ENCODE measurements at regions not wholly inside any gene's neighbourhood (a gene's known extent, or its start where the extent isn't known, plus 50 kb on each side); places are given as distances from the start of the nearest gene placed in this dataset.

- no peak for TF ChIP-seq MAX (IDR thresholded peaks at IDR 0.05)
- no peak for TF ChIP-seq NFE2L2 (conservative IDR thresholded peaks at IDR 0.05; ENCODE audit: low read length)
- TF ChIP-seq HOXB13 (CRISPR knock-in tag; IDR thresholded peaks at IDR 0.05; ENCODE audit: low read depth): no peak
- TF ChIP-seq EP300 (IDR thresholded peaks at IDR 0.05): no peak
- no peak for TF ChIP-seq RFX5 (IDR thresholded peaks at IDR 0.05)
- no peak for TF ChIP-seq HOXA7 (CRISPR knock-in tag; IDR thresholded peaks at IDR 0.05)
- no peak for TF ChIP-seq ZFP36 (IDR thresholded peaks at IDR 0.05; ENCODE audit: borderline replicate concordance, partially characterized antibody)
- no peak for TF ChIP-seq MAFK (IDR thresholded peaks at IDR 0.05; ENCODE audit: partially characterized antibody)
- no peak for TF ChIP-seq GATA3 (IDR thresholded peaks at IDR 0.05; ENCODE audit: borderline replicate concordance)
- no peak for TF ChIP-seq NPAS2 (CRISPR knock-in tag; IDR thresholded peaks at IDR 0.05; ENCODE audit: borderline replicate concordance)
- no peak for TF ChIP-seq MYC (IDR thresholded peaks at IDR 0.05; ENCODE audit: borderline replicate concordance, low read length)
- TF ChIP-seq ESRRA (IDR thresholded peaks at IDR 0.05; ENCODE audit: borderline replicate concordance, low read length): no peak
- TF ChIP-seq ZC3H11A (IDR thresholded peaks at IDR 0.05): no peak
- TF ChIP-seq JUN (IDR thresholded peaks at IDR 0.05): no peak
- no peak for TF ChIP-seq RAD21 (conservative IDR thresholded peaks at IDR 0.05 in 1 of 2, IDR thresholded peaks at IDR 0.05 in 1 of 2)
- FAIRE-seq: no peak
- H3K4me3 ChIP-seq: no peak overlapping the region
- H3K27ac ChIP-seq: no peak overlapping the region
- H3K4me2 ChIP-seq: no peak overlapping the region
- 0% methylated on average over 3 of the region's 3 CpGs for WGBS (ENCODE audit: missing lambda C conversion rate)
- H3K9me3 ChIP-seq: no peaks in the 10 kb centered on the region
- ChIA-PET CTCF (interaction anchor here (0.8 to 7.1 kb wide), 4 partner anchors 10 to 33 kb away, joined by 4 to 32 read pairs (median 8); no protein-coding TSS in a partner anchor), POLR2A (no interaction called here)
- no peaks in the 10 kb centered on the region for H3K4me1 ChIP-seq
- no peak for ATAC-seq
- no peak for DNase-seq (ENCODE audit: low read depth in 1 of 2, low spot score in 1 of 2)
Observed at GRCh38 chr1:18564676-18565075, 66.0 kb upstream of the PAX7 start.

GRCh38 chr1:18565321-18565720 lies 65.3 kb upstream of the PAX7 start:
- POLR2A ChIA-PET: no interaction called here
- no peak for DNase-seq (ENCODE audit: low read depth in 1 of 2, low spot score in 1 of 2)

GRCh38 chr1:18568489-18568888 lies 62.2 kb upstream of the PAX7 start:
- CTCF ChIA-PET: interaction anchor here (0.9 to 7.1 kb wide), 3 partner anchors 10 to 268 kb away, joined by 3 to 32 read pairs (median 4); no protein-coding TSS in a partner anchor

More at GRCh38 chr1:18565321-18565720, 65.3 kb upstream of the PAX7 start:
- no peaks in the 10 kb centered on the region for H3K9me3 ChIP-seq
- no peak for FAIRE-seq
- H3K27ac ChIP-seq: no peak overlapping the region
- TF ChIP-seq KDM5A (IDR thresholded peaks at IDR 0.05): no peak
- no peak for TF ChIP-seq NFE2L2 (conservative IDR thresholded peaks at IDR 0.05; ENCODE audit: low read length)
- TF ChIP-seq CBX8 (IDR thresholded peaks at IDR 0.05): no peak
- TF ChIP-seq NR3C1 (IDR thresholded peaks at IDR 0.05): no peak
- no peak for TF ChIP-seq POLR2A (IDR thresholded peaks at IDR 0.05; ENCODE audit: low read length)
- TF ChIP-seq MAZ (IDR thresholded peaks at IDR 0.05; ENCODE audit: borderline replicate concordance, low read depth, low read length): no peak
- TF ChIP-seq FOSL2 (IDR thresholded peaks at IDR 0.05): no peak
- TF ChIP-seq FOSL2 (CRISPR knock-in tag; IDR thresholded peaks at IDR 0.05): no peak
- TF ChIP-seq BCL3 (IDR thresholded peaks at IDR 0.05): no peak
- TF ChIP-seq HEYL (CRISPR knock-in tag; IDR thresholded peaks at IDR 0.05): no peak
- TF ChIP-seq FOSB (CRISPR knock-in tag; IDR thresholded peaks at IDR 0.05): no peak
- TF ChIP-seq SREBF2 (IDR thresholded peaks at IDR 0.05): no peak
- no peak for TF ChIP-seq PHF8 (IDR thresholded peaks at IDR 0.05; ENCODE audit: borderline replicate concordance, low read depth)
- no peak for TF ChIP-seq TP53 (CRISPR knock-in tag; IDR thresholded peaks at IDR 0.05)
- no peak for TF ChIP-seq HDAC2 (IDR thresholded peaks at IDR 0.05)
- no peak for TF ChIP-seq TFCP2L1 (CRISPR knock-in tag; IDR thresholded peaks at IDR 0.05)
- no peak for TF ChIP-seq CHD2 (IDR thresholded peaks at IDR 0.05; ENCODE audit: low read length, partially characterized antibody)
- no peak for TF ChIP-seq HOXB13 (CRISPR knock-in tag; IDR thresholded peaks at IDR 0.05; ENCODE audit: low read depth)
- TF ChIP-seq SMC3 (IDR thresholded peaks at IDR 0.05): no peak
- no peak for ATAC-seq
- H3K4me1 ChIP-seq: no peaks in the 10 kb centered on the region
- no peak overlapping the region for H3K4me3 ChIP-seq
- CTCF ChIA-PET: interaction anchor here (1.9 to 7.1 kb wide), 2 partner anchors 10 to 16 kb away, joined by 6 to 32 read pairs; no protein-coding TSS in a partner anchor
- 0% methylated on average over 2 of the region's 2 CpGs for WGBS (ENCODE audit: missing lambda C conversion rate)
- H3K4me2 ChIP-seq: no peak overlapping the region

More at GRCh38 chr1:18568489-18568888, 62.2 kb upstream of the PAX7 start:
- 82% methylated on average over 2 of the region's 2 CpGs for WGBS (ENCODE audit: missing lambda C conversion rate)
- H3K9me3 ChIP-seq: no peaks in the 10 kb centered on the region
- ATAC-seq (no peak), FAIRE-seq (no peak), DNase-seq (ENCODE audit: low read depth in 1 of 2, low spot score in 1 of 2) (no peak)
- no peaks in the 10 kb centered on the region for H3K4me1 ChIP-seq
- TF ChIP-seq FOSL2 (IDR thresholded peaks at IDR 0.05): no peak
- TF ChIP-seq FOSL2 (CRISPR knock-in tag; IDR thresholded peaks at IDR 0.05): no peak
- TF ChIP-seq PBX3 (IDR thresholded peaks at IDR 0.05): no peak
- TF ChIP-seq HES2 (IDR thresholded peaks at IDR 0.05): no peak
- TF ChIP-seq MAFK (IDR thresholded peaks at IDR 0.05; ENCODE audit: partially characterized antibody): no peak
- TF ChIP-seq FOXS1 (CRISPR knock-in tag; IDR thresholded peaks at IDR 0.05): no peak
- TF ChIP-seq ESRRA (IDR thresholded peaks at IDR 0.05; ENCODE audit: borderline replicate concordance, low read length): no peak
- TF ChIP-seq HOXB13 (CRISPR knock-in tag; IDR thresholded peaks at IDR 0.05; ENCODE audit: low read depth): no peak
- no peak for TF ChIP-seq BCL3 (IDR thresholded peaks at IDR 0.05)
- TF ChIP-seq GATA3 (IDR thresholded peaks at IDR 0.05; ENCODE audit: borderline replicate concordance): no peak
- TF ChIP-seq EHMT2 (IDR thresholded peaks at IDR 0.05; ENCODE audit: low read depth): no peak
- TF ChIP-seq ZSCAN20 (CRISPR knock-in tag; IDR thresholded peaks at IDR 0.05): no peak
- no peak for TF ChIP-seq NPAS2 (CRISPR knock-in tag; IDR thresholded peaks at IDR 0.05; ENCODE audit: borderline replicate concordance)
- no peak overlapping the region for H3K4me2 ChIP-seq
- POLR2A ChIA-PET: no interaction called here
- no peak overlapping the region for H3K4me3 ChIP-seq
- no peak overlapping the region for H3K27ac ChIP-seq

All from A549 (cell line).